T-helper 9 cell (primary cell): ENCODE measurements at regions not wholly inside any gene's neighbourhood (a gene's known extent, or its start where the extent isn't known, plus 50 kb on each side); places are given as distances from the start of the nearest gene placed in this dataset.

Experiments used
- DNase-seq: peaks from one replicate; pipeline ENCODE4 v3.0.0-alpha.2; 2020

DNA sequence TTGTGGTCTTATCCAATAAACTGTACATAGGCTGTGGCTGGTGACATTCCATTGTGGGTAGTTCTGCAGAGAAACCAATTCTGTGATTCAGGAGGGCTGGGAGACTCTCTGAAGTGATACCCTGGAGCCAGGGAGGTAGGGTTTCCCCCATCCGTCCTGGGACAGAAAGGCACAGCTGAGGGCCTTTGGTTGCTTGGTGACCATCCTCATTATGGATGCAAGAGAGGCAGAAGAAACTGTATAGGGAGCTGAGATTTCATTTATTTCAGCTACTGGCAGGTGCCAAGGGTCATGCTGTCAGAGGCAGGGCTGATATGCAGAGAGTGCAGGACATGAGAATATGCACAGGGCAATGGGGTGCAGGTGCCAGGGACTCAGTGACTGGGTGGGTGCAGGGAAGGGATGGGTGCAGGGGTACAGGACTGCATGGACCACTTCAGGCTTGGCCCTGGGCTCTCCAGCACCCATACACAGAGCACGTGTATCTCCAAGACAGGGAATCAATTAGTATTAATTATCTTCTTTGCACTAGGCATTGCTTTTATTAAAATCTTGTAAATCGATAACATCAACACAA lies 236.5 kb downstream of the ICE1 start:
- DNase-seq, result no peak

DNA sequence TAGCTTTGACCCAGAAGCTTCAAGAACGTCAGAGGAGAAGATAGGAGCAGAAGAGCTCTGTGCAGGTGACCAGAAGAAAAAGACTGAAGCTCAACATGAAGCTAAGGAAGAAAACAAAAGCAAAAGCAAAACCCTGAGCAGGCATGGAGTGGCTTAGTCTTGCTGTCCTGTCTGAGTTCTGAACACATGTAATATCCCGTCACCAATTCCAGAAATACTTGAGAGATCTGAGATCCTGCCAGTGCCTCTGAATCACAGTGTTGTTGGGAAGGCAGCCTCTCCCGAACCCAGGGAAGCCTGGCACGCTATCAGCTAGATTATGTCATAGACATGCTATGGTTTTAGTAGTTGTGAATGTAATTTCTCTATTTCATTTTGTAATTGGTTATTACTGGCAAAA lies 235.7 kb downstream of the ICE1 start:
- no peak for DNase-seq

DNA sequence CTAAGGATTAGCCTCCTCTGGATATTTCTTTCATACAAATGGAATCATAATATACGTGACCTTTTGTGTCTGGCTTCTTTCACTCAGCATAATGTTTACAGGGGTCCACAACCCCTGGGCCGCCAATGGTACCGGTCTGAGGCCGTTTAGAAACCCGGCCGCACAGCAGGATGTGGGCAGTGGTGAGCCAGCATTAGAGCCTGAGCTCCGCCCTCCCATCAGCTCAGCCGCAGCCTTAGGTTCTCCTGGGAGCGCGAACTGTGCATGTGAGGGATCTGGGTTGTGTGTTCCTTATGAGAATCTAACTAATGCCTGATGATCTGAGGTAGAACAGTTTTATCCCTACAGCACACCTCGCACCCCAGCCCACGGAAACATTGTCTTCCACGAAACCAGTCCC lies 229.7 kb downstream of the ICE1 start:
- DNase-seq, result no peak

DNA sequence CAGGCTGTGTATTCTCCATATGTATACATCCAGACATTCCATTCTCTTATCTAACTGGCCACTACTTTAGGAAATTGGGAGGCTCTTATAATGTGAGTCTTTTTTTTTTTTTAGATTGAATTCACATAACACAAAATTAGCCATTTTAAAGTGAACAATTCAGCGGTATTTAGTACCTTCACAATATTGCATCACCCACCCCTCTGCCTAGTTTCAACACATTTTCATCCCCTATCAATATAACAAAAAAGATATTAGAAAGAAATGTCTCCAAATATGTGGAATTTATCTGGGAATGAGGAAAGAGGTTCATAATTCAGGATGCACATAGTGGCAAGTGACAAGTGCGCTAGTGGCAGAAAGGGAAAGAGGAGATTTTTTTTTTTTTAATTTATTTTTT lies 228.5 kb downstream of the ICE1 start:
- DNase-seq, result no peak

DNA sequence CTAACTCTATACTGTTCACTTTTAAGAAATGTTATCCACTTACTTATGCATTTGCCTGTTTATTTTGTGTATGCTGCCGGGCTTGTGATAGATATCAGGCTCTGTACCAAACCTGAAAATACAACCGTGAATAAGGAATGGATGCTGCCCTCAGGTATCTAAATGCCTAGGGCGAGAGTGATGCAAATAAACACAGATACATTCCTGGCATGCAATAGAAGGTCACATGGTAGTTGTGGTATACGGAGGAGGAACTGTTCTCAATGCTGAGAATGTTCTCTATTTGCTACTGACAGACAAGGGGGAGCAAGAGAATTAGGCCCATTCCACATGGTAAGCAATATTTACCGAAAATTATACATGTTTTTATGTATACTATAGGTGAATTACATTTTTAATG lies 227.8 kb downstream of the ICE1 start:
- no peak for DNase-seq

DNA sequence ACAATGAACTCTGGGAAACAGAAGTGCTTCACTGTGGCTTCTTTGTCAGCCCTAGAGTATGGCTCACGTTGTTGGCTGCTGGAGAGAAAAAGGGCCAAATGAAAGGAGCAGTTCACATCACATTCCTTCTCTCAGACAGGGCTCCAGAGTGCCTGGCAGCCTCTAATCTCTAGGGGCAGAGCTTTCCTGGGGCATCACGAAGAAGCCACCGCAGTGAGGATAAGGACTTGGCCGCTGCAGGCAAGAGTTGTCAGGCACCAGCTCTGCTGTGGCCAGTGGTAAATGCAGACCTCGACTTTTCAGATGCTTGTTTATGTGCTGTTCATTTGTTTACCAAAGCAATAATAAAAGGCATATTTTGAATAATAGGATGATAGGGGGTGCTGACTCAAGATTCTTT lies 227.2 kb downstream of the ICE1 start:
- DNase-seq, result no peak

DNA sequence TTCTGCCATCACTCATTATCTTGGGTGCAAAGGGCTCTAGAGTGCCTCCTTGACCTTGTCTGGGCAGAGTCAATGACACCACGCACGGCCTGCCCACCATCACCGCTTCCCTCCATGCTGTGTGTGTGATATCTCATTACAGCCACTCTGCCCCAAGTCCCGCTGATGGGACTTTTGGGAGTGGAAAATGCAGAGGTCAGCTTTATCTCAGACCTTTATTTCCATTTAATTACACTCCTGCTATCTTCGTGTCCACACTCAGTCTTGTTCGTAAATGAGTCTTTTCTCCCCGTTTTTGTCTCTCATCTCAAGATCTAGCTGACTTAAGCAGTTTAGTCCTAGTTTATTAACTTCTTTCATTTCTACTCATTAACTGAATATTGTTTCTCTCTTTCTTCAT lies 226.2 kb downstream of the ICE1 start:
- DNase-seq, result no peak

GRCh38 chr5:5645891-5646290 lies 223.4 kb downstream of the ICE1 start:
- no peak for DNase-seq

DNA sequence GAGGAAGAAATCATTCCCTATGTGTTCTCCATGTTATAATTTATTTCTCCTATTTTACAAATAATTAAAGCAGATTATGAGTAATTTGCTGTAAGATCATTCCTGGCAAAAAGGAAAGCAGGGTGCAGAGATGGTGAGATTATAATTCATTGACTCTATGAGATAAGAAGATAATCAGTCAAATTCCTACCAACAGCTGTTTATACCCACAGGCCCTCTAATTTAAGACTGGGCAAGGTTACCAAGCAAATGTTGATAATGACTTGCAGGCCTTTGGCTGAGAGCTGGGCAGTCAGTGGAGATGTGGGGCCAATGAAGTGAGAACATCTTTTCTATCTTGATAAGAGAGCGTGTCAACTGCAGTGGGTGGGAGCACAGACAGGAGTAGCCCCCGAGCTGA lies 222.7 kb downstream of the ICE1 start:
- DNase-seq, result no peak

DNA sequence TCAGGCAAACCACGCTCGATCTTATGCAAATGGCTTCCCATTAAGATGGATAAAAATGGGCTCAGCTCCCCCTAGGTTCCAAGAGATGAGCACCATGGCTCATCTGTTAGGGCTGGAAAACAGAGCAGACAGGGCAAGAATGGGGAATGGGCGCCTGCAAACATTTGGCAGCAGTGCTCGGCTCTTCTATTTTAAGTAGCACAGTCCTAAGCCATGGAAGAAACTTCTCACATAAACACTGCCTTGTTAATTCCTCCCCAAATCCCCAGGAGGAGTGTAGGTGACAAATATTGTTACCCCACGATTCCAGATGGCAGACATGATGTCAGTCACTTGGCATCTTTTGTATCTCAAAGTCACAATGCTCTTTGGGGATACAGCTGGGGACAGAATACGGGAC lies 221.8 kb downstream of the ICE1 start:
- DNase-seq, result no peak

DNA sequence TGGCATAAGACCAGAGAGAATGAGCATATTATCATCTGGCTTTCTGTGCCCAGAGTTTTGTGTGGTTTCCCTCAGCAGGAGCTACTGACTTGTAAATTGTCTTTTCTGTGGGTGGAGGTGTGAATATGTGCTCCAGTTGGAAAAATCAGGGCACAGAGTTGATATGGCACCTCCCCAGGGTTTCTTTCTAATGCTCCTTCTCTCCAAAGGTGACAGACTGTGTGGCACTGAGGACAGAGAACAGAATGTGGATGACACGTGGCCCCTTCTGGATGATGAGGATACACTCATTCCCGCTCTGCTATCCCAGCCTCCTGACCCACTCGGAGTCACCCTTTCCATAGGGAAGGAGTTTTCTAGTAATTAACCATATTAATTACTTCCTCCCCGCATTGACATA lies 221.0 kb downstream of the ICE1 start:
- DNase-seq, result no peak

- DNase-seq, result no peak
Observed at GRCh38 chr5:5638211-5638610, 215.7 kb downstream of the ICE1 start.

DNA sequence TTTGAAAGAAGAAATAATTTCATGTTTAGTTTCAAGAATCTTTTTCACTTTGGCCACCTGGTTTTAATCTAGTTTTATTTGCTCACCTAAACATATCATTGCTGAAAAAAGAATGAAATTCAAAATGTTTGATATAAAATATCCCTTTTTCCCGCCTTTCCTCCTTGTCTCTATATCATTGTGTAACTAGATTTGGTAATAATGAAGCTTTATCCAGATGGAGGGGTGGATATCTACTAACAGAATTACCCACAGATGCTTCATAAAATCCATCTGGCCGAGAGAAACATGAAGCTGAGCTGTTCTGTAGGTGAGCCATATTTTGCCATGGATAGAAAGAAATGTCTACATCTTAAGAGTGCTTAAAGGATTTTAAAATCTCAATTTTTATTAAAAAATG lies 214.7 kb downstream of the ICE1 start:
- no peak for DNase-seq

GRCh38 chr5:5634817-5635216 lies 212.3 kb downstream of the ICE1 start:
- DNase-seq, result no peak

DNA sequence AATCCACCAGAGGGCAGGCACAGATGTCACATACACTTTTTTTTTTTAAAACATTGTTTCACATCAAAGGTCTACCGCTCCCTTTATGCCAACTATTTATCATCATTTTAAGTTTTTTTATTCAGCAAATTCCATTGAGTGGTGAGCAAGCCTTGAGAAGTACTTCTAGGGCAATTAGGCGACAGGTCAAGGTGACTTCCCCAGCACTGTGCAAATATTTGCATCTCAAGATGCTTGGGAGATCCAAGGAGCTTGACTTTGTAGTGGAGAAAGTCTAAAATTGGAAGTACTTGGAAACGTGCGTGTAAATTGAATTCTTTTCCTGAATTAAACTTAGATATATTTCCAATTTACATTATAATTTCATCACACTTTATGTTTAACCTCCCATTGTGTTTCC lies 211.1 kb downstream of the ICE1 start:
- no peak for DNase-seq

- DNase-seq, result no peak
Observed at GRCh38 chr5:5632678-5633077, 210.2 kb downstream of the ICE1 start.

GRCh38 chr5:5629607-5629978 lies 207.1 kb downstream of the ICE1 start:
- DNase-seq, result no peak

GRCh38 chr5:5628866-5629606 lies 206.6 kb downstream of the ICE1 start:
- DNase-seq, result no peak

DNA sequence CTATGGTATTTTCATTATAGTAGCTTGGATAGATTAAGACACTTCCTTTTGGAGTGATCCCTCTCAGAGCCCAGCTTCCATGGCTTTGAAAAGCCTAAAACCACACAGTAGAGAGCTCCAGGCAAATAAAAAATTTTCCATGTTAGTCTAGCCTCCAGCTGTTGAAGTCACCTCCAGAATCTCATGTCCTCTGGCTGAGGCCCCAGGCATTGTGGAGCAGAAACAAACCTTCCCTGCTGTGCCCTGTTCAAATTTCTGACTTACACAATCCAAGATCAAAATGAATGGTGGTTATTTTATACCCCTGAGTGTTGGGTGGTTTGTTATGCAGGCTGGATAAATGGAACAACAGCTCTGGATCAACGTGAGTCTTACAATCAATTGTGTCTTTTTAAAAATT lies 203.9 kb downstream of the ICE1 start:
- DNase-seq, result no peak

- DNase-seq, result no peak
Observed at GRCh38 chr5:5625491-5625890, 203.0 kb downstream of the ICE1 start.

- DNase-seq, result no peak
Observed at GRCh38 chr5:5623397-5623796, 200.9 kb downstream of the ICE1 start.

DNA sequence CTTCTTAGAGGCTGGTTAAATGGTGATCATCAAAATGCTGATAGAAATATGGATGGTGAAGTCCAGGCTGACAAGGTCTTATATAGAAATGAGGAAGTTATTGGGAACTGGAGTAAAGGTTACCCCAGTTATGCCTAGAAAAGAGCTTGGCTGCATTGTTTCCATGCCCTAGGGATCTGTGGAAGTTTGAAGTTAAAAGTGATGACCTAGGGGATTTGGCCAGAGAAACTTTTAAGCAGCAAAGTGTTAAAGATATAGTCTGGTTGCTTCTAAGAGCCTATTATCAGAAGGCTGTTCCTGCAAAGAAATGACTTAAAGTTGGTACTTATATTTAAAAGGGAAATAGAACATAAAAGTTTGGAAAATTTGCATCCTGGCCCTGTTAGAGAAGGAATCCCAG lies 200.3 kb downstream of the ICE1 start:
- DNase-seq, result no peak

DNA sequence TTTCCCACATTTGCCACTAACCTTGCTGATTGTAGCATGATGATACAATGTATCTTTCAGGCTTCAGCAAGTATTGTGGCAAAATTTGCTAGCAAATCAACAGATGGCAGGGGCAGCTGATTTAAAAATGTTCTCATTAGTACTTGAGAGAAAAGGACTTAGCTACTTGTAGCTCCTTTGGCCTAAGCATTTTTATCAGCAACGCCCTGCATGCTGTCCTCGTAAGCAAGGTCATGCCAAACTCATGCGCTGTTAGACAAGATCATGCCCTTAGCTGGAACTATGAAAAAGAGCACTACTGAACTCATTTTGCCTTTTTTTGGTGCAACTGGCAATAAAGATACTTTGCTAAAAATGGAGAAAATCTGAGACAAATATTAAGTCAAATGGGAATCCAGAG lies 197.1 kb downstream of the ICE1 start:
- DNase-seq, result no peak

- DNase-seq, result no peak
Observed at GRCh38 chr5:5617024-5617423, 194.5 kb downstream of the ICE1 start.

DNA sequence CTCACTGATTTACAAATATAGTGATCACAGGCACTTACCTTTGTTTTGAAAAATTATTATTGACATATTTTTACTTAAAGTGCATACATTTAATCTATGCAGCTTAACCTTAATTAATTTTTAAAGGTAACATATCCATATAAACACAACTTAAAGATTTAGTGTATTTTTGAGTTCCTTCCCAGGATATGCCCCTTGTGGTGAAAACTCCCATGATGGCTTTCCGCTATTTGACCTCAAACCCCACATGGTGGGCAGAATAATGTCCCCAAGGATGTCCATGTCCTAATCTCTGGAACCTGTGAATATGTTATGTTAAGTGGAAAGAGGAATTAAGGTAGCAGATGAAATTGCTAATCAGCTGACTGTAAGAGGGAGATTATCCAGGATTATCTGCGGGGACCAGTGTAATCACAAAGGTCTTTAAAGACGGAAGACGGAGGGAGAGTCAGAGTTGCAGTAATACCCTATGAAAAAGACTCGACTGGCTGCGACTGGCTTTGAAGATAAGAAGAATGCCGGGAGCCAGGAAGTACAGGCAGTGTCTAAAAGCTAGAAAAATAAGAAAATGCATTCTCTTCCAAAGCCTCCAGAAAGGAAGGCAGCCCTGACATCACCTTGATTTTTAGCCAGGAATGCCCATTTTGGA lies 193.9 kb downstream of the ICE1 start:
- no peak for DNase-seq
